HG02870 (cell line): ENCODE measurements at regions not wholly inside any gene's neighbourhood (a gene's known extent, or its start where the extent isn't known, plus 50 kb on each side); places are given as distances from the start of the nearest gene placed in this dataset.
"Not testable (repeated sequence)": the region's sequence is repeated elsewhere in the genome, so short reads cannot be mapped to it uniquely, and the experiment has no call there.

ENCODE experiments used
- ATAC-seq: cut with Tn5 transposase; IDR thresholded peaks from one replicate; pipeline ENCODE4 v1.9.1; 2021; ENCODE audit warnings: mild to moderate bottlenecking, moderate library complexity; ENCODE audit not compliant: unreplicated experiment

DNA sequence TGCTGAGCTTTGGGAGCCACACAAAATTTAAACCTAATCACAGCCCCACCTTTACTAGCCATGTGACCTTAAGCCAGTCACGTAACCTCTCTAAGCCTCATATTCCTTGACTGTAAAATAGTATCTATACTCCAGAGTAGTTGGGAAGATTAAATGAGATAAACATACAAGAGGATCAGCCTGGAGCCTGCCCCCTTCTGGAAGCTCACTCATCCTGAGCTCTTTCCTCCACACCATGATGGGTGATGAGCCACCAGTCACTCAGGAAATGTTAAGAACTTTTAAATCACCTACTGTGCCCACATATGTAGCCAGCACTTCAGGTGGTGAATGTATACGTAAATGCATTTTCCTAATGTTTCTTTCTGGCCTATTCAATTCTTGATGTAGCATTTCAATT is 195.9 kb upstream of the DDX18 start:
- ATAC-seq: no peak

DNA sequence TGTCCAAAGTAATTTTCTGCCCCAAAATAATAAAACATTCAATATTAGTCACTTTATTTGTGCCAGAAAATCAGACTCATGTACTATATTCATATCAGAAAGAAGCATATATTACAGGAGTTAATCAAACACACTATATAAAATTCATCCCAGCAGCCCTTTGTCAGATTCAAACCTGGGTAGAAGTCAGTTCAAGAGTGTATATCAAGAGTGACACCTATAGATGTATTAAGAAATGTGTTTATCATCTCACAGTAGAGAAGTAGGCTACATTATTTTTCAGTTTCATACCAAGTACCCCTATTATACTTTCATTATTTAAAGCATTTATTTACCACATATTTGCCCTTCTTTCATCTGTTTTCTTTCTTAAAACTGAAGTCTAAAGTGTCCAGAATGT is 193.2 kb upstream of the DDX18 start:
- ATAC-seq: no peak

DNA sequence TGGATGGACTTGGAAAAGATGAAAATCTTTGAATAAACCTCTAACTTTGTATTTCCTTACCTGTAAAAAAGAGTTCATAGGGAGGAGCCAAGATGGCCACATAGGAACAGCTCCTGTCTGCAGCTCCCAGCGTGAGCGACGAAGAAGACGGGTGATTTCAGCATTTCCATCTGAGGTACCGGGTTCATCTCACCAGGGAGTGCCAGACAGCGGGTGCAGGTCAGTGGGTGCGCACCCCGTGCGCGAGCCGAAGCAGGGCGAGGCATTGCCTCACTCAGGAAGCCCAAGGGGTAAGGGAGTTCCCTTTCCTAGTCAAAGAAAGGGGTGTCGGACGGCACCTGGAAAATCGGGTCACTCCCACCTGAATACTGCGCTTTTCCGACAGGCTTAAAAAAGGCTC is 191.3 kb upstream of the DDX18 start:
- ATAC-seq: not testable (repeated sequence)

DNA sequence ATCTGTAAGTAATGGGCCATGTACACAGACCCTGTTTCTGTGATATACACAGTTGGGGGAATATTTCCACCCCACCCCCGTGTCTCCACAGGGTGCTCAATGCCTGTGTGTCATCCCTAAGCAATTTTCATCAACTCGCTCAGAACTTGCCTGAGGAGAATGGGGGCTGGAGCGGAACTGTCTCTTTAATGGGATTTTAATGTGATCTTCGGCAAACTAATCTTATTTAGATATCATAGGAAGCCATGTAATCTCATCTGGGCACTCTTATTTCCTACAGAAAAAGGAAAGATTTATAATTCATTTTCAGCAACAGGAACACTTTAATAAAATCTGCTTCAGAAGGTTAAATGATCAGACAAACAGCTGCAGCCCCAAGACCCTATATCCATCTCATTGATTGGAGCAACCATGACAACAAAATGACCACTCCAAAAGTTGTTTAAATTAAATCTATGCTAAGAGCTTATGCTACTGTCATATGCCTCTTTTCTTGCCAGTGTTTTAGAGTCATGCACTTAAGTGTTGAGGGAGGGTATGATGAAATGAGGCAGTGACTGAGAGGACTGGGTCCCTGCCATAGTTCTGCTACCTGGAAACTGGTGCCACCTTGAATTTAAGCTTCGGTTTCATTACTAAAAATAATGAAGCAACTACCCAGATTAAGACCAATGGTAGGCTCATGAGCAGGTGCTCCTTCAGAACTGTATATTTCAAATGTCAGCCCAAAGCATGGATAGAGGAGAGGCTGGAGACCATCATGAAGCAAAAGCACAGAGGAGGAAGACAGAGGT is 183.1 kb upstream of the DDX18 start:
- no peak for ATAC-seq

DNA sequence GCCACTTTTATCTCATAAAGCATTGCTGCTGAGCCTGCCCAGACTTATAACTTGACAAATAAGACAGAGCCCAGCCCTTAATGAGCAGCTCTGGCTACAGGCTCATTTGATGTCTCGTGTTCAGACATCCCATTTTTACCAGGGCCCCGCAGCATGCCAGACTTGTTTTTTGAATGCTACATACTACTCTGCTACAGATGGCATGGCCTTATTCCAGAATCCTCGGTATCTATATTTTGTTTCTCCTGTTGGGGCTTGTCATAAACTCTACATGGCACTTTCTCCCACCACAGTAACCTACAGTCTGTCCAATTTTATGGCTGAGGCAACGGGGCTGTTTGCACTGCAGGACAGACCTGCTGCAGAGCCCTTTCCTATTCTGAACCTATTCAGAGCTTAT is 179.0 kb upstream of the DDX18 start:
- ATAC-seq: no peak

DNA sequence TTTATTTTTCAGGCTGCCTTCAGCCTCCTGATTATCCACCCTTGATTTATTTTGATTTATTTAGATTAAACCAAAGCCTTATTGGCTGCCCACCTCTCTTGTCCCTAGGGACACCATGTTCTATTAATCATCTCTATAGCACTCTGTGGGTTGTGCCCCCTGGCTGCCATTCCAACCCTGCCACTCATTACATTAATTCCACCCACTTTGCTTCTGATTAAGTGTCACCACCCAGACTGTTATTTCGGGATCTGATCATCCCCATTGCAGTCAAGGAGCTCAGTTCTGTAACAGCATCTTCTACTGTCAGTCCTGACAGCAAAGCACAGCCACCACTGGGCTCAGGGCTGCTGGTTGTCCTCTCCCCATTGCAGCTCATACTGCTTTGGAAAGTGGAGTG is 175.1 kb upstream of the DDX18 start:
- ATAC-seq: no peak

DNA sequence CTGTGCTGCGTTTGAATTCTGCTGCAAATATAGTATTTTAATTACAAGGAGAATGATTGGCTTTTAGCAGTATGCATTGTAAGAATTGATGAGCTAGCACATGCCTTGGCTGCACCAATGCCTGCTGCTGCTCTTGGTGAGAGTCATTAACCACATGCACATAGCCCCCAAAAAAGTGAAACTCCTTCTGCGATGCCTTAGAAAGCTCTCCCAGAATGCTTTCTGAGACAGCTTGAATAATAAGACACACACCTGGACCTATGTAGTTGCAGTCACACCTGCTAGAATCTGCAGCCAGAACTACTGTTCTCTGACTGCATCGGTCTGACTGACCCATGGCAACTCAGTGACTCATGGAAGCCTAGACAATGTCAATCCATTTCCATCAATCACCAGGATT is 170.1 kb upstream of the DDX18 start:
- ATAC-seq: no peak

DNA sequence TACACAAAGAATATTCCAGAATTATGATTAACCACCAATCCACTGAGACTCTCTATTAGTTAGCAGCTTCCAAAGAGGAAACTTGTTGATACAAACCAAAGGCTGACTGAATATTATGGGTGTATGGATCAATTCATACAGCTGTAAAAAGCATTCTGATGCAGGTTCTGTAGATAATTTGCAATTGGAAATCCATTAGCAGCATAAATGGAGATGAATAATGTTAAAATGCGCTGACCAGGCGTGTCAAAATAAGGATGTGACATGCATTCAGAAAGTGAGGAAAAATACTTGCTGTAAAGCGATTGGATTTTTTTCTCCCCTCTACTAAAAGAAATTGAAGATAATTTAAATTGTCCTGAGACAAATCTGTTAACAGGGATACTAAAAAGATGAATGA is 169.0 kb upstream of the DDX18 start:
- ATAC-seq: no peak

DNA sequence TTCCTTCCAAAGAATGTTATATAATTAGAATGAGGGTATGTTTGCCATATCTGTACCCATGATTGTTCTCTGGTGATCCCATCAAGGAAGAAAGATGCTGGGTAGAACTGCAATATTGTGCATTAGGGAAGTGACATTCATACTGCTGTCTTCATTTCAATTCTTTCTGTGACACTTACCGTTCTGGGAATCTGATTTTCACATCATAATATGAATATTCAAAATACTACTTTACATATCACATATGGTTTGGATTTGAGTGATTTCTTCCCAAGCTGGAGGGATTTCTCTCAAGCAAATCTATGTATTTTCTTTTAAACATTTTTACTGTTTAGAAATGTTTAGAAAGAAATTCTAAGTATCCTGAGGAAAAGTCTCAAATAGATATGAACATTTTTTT is 168.4 kb upstream of the DDX18 start:
- no peak for ATAC-seq

DNA sequence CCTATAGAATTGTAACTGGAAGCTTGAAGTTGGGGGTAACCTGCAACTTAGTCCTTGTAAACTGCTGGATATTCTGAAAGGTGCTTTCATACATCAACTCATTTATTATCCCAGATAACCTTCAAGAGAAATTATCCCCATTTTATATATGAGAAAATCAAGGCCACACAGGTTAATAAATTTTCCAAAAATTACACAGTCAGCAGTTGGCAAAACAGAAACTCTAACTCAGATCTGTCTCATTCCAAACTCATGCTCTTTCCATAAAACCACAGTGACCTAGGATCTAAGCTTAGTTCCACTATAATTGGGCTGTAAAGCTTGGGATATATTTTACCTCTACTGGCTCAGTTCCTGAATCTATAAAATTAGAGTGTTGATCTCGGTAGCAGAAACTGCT is 167.6 kb upstream of the DDX18 start:
- no peak for ATAC-seq

DNA sequence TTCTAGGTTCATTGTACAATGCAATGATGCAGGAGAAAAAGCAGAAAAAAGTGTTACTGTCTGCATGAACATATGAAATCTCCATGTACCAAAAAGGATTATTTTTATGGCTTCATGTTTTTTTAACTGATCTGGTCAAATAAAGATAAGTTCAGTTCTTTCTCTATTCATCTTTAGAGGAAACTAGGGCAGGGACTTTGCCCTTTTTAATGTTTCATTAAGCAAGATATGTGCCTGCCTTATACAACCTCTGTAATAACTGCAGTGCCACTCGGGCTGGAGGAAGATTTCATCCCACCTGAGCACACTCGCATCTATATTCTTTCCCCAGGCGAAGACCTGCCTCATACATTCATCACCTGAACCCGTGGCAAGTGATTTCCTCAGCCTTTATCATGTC is 157.9 kb upstream of the DDX18 start:
- no peak for ATAC-seq

DNA sequence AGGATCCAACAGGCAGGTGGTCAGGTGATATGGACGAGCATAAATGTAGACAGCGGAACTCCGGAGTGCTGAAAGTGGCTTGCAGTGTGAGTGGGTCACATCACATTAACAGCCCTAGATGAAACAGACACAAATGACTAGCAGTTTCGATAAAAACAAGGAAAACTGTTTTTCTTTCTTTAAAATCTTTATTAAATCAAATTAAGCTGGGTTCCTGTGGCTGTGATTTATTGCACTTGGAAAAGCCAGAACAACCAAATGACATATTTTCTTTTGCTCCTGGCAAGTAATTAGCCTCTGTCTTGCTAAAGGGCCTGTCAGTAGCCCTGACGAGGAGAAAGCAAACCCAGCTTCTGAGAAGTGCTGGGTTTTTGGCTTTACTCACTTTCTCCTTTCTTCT is 152.9 kb upstream of the DDX18 start:
- no peak for ATAC-seq

DNA sequence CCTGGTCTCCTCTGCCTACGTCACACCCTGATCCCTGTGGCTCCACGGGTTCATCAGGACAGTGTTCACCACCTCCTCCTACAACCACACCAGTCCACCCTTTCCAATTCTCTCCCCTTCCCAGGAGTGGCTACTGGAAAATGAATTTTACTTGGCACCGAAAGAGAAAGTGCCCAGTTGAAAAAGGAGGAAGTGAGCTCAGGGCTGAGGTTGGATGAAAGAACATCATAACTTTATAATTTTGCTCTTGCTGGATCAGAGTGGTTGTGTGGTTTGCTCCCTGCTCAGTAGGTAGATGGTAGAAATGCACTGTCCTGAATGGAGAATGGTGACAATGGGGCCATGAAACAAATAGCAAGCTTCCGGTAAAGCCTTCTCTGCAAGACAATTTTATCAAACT is 140.3 kb upstream of the DDX18 start:
- no peak for ATAC-seq

DNA sequence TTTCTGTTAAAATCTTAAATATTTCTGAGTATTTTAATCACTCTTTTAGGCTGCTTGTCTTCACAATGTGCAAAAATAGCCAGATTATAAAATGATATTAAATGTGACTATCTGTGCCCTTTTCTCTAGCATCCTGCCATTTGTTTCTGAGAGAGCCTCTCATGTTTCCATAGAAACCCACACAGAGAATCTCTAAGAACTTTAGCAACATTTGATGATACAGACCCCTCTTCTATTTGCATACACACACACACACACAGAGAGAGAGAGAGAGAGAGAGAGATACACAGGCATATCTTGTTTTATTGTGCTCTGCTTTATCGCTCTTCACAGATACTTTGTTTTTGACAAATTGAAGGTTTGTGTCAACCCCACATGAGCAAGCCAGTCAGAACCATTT is 134.5 kb upstream of the DDX18 start:
- ATAC-seq: no peak

DNA sequence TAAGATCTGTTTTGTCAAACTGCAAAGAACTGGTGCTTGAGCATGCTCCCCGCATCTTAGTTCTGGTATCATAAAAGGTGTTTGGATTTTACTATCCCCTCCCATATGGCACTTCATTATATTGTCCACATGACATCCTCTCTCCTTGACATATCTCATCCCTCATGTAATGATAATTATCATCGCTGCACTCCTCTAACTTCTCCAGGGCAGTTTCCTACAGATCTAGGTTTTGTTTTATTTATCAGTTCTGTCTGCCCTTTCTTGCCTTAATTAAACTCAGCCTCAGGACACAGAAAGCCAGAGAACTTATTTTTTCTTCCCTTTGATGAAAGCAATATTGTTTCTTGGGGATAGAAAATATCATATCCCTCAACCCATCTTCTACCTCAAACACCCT is 129.6 kb upstream of the DDX18 start:
- ATAC-seq: no peak

DNA sequence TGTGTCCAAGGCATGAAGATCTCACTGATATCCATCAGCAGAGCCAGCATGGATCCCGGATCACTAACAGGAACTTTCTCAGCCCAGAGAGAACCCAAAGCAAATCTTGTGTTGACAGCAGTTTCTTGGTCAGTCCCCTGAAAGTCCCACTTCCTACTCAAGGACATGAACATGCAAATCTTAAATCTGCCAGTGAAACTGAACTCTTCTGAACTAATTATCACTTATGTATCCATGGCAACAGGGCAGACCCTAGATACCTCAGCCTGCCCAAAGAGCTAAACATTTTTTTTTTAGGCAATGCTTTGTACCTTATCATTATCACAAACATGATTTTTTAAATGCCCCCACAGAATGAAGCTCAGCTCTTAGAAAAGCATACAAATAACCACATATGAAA is 127.8 kb upstream of the DDX18 start:
- peak; percentile 100 for ATAC-seq

DNA sequence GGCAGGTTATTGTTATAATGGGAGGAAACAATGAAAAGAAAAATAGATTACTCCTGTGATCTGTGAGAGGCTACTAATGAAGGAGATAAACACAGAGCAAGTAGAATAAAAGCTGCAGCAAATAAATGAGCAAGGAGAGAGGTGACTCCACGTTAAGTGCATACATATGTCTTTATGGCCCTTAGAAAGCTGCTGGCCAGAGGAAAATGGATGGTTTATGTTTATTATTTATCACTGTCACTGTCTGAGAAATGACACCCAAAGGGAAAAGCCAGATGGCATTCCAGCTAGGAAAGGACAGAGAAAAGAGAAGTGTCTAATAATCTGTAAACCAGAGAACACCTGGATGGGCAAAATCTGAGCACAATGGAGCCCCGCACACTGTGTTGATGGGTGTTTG is 122.9 kb upstream of the DDX18 start:
- ATAC-seq: no peak

DNA sequence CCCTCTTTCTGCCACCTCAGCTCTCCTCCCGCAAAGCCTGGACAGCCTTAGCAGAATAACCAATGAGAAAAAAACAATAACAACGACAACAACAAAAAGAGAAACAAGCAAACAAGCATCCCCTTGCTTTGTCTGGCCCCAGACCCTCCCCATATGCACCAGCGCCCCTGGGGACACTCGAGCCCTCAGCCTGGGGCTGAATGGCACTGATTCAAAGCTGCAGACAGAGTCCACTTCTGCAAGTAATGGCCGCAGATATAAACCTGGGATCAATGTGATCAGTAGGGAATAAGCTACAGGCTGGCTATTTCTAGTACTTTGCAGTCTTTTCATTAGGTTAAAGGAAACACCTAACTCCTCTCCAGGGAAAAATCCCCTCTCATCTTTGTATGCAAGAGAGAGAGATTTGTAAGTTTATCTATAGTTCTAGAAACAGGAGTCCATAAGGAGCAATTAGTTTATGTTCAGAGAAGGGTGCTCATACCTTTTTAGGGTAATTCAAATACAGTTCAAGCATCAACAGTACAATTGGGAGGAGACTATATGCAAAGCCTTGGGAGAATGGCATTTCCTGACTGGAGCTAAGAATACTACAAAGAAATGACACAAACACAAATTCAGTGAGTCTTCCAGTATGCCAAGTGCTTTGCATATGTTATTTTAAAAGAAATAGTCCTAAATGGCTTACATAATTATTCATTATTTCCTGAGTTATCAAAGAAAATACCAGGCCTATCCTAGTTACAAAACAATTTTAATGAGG is 122.3 kb upstream of the DDX18 start:
- ATAC-seq: no peak

DNA sequence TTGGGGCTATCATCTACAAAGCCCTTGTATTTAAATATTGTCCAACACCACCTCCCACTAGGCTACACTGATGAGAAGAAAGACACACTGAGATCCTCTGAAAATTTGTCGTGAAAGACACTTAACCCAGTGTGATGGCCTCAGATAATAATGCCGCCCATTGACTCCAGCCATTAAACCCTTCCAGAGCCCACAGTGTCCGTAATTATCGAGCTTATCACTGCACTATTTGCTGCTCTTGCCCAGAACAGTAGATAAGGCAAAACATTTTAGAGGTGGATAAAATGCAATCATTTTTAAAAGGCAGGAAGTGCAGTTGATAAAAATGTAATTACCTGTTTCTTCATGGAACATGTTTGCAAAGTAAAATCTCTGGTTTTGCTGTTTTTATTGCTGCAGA is 121.3 kb upstream of the DDX18 start:
- ATAC-seq: no peak

DNA sequence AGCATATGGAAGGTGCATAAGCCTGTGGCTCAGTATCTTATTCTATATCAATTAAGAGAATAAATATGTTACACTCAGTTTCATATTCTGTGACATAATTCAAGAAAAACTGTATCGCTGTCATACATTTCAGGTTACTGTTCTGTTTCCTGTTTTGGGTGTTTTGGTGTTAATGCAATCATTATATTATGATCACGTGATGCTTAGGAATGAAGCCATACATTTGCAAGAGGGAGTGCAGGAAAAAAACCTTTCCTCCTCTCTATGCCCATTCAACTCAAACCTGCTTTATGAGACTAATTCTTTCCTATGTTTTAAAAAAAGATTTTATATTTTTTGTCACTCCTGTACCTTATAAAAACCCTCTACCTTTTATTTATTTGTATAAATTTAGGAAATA is 120.8 kb upstream of the DDX18 start:
- ATAC-seq: no peak

DNA sequence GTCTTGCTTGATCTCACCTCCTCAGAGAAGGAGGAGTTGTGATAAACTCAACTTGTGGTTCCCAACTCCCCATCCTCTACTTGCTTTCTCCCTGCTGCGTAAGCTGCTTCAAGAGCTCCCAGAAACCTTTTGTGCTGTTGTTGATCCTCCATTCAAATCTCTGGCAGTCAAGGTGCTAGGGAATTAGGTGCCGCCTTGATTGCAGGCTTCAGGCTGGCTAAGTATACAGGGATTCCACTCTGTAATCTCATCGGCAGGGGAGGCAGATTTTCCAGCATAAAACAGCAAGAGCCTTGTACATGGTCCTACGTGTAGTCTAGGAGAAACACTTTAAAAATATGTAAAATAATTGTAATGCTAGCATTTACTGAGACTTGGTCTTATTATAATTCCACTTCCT is 116.2 kb upstream of the DDX18 start:
- ATAC-seq: no peak

DNA sequence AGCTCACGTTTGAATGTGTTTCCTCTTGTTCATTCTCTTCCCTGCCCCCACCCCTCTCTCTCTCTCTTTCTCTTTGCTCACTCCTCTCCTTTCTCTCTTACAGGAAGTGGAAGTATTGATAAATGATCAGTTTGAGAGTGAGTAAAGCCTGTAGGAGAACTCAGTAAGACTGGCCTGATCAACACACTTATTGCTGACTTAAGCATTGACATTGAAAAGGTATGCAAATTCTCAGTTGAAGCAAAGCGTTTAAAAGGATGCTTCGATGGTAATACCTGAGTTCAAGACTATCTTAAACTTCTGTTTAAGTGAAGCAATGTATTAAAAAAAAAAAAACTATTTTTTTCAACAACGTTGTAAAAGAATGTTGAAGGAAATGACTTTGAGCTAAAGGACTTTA is 115.7 kb upstream of the DDX18 start:
- ATAC-seq: no peak

DNA sequence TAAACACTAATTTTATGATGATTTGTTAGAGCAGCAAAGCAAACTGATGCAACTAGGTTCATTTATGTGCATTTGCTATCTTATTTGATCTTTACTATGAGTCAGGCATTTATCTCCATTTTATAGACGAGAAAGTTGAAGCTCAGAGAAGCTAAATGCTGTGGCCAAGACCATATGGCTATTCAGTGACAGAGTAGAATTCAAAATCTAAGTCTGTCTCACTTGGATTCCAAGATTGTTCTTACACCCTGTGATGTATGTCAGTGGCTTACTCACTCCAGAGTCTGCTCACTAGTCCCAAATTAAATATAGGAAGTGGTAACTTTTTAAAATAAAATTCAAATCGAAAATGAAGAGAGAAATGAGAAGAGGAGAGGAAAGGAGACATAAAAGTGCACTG is 114.0 kb upstream of the DDX18 start:
- no peak for ATAC-seq
